Sigmoid colon (tissue), 4 donors: ENCODE measurements at regions not wholly inside any gene's neighbourhood (a gene's known extent, or its start where the extent isn't known, plus 50 kb on each side); places are given as distances from the start of the nearest gene placed in this dataset.

ENCODE experiments used
- EP300 ChIP-seq, 4 donors: sonication (generic); formaldehyde crosslinking; IDR thresholded peaks; one replicate each; pipeline ENCODE4 v1.6.1; 2017; ENCODE audit warnings: antibody characterized with exemption in 4 of 4
- POLR2A ChIP-seq, 2 donors: fragments of 450-650 bp; IDR thresholded peaks; one replicate each; pipeline ENCODE4 v1.6.1; 2016; ENCODE audit warnings: antibody characterized with exemption in 2 of 2, mild to moderate bottlenecking in 2 of 2, moderate library complexity in 2 of 2
- TF ChIP-seq, protein P1 (sequence below), 4 experiments: fragments of 450-650 bp in 3 of 4; fragments of 200-600 bp in 1 of 4; IDR thresholded peaks; one replicate each; pipeline ENCODE4 v1.5.1; 2016 to 2019; ENCODE audit warnings: antibody characterized with exemption in 4 of 4, mild to moderate bottlenecking in 3 of 4, moderate library complexity in 2 of 4

DNA sequence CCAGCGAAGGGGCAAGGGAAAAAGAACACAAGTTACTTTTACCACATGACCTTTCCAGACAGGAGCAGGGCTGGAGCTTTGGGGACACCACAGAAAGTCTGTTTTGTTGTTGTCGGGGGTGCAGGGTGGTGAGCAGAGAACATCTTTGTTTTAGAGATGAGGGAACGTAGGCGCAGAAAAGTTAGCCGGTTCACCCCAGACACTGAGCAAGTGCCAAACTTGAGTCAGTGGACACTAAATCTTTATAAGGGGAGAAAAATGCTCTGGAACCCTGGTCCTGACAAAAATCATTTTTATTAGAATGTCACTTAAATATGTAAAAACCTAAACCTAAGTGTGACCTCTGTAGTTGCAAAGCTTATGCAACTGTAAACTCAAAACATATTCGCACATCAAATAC lies 126.4 kb upstream of the GAS1 start:
- TF ChIP-seq, protein P1, sequence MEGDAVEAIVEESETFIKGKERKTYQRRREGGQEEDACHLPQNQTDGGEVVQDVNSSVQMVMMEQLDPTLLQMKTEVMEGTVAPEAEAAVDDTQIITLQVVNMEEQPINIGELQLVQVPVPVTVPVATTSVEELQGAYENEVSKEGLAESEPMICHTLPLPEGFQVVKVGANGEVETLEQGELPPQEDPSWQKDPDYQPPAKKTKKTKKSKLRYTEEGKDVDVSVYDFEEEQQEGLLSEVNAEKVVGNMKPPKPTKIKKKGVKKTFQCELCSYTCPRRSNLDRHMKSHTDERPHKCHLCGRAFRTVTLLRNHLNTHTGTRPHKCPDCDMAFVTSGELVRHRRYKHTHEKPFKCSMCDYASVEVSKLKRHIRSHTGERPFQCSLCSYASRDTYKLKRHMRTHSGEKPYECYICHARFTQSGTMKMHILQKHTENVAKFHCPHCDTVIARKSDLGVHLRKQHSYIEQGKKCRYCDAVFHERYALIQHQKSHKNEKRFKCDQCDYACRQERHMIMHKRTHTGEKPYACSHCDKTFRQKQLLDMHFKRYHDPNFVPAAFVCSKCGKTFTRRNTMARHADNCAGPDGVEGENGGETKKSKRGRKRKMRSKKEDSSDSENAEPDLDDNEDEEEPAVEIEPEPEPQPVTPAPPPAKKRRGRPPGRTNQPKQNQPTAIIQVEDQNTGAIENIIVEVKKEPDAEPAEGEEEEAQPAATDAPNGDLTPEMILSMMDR (IDR thresholded peaks at IDR 0.05) = no peak
- no peak for TF ChIP-seq EP300 (IDR thresholded peaks at IDR 0.05)
- TF ChIP-seq POLR2A (IDR thresholded peaks at IDR 0.05) = no peak
